GM13977 (cell line): ENCODE measurements at regions not wholly inside any gene's neighbourhood (a gene's known extent, or its start where the extent isn't known, plus 50 kb on each side); places are given as distances from the start of the nearest gene placed in this dataset.

ENCODE experiments used
- DNase-seq: peaks from one replicate; pipeline ENCODE4 v3.0.0; 2012; ENCODE audit warnings: low spot score
- in situ Hi-C: fragments of 300-500 bp; cut with MboI; formaldehyde crosslinking; loops from one replicate; pipeline ENCODE4 v1.12.0; 2022; ENCODE audit warnings: low sequenced_read_pairs, low pct_unique_long_range_greater_than_20kb, mixed read lengths, inconsistent platforms; ENCODE audit not compliant: unreplicated experiment
- TF ChIP-seq, protein P1 (sequence below): IDR thresholded peaks from 2 replicates; pipeline ENCODE4 v1.5.1; 2012; ENCODE audit warnings: mild to moderate bottlenecking, control low read depth; ENCODE audit not compliant: insufficient read depth; ENCODE audit errors: extremely low read depth, missing control alignments

DNA sequence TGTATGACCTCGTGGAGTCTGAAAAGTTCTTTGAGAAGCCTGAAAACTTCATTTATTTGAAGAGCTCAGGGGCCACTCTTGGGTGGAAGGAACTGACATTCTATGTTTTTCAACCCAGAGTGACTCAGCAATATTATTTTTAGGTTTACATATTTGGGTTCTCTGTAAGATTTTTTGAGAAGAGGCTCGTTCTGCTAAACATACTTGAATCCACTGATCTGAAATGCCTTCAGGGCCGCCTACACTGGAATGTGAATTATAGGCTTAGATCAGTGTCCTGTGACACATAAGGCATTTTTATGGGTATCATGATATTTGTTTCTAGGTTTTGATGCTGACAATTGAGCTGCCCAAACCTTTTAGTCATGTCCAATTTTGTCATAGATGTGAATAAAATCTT, 86.2 kb downstream of the PSAT1 start:
- no peak for DNase-seq
- TF ChIP-seq, protein P1, sequence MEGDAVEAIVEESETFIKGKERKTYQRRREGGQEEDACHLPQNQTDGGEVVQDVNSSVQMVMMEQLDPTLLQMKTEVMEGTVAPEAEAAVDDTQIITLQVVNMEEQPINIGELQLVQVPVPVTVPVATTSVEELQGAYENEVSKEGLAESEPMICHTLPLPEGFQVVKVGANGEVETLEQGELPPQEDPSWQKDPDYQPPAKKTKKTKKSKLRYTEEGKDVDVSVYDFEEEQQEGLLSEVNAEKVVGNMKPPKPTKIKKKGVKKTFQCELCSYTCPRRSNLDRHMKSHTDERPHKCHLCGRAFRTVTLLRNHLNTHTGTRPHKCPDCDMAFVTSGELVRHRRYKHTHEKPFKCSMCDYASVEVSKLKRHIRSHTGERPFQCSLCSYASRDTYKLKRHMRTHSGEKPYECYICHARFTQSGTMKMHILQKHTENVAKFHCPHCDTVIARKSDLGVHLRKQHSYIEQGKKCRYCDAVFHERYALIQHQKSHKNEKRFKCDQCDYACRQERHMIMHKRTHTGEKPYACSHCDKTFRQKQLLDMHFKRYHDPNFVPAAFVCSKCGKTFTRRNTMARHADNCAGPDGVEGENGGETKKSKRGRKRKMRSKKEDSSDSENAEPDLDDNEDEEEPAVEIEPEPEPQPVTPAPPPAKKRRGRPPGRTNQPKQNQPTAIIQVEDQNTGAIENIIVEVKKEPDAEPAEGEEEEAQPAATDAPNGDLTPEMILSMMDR: no peak
- in situ Hi-C loops: no loop called here

DNA sequence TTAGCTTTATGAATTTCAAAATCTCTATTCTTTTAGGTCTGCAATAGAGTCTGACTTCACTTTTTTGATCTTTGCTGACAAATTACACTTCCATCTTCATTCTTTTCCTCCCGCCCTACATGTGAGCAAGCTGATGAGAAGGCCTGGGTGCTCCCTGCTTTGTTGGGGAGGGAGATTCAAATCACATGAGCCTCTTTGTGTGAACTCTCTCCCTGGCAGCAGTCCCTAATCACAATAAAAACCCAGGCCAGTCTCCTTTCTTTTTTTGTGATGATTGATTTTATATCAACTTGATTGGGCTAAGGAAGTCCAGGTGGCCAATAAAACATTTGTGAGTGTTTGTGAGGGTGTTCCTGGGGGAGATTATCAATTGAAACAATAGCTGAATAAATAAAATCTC, 89.4 kb downstream of the PSAT1 start:
- TF ChIP-seq, protein P1: no peak
- in situ Hi-C loops: no loop called here
- no peak for DNase-seq

DNA sequence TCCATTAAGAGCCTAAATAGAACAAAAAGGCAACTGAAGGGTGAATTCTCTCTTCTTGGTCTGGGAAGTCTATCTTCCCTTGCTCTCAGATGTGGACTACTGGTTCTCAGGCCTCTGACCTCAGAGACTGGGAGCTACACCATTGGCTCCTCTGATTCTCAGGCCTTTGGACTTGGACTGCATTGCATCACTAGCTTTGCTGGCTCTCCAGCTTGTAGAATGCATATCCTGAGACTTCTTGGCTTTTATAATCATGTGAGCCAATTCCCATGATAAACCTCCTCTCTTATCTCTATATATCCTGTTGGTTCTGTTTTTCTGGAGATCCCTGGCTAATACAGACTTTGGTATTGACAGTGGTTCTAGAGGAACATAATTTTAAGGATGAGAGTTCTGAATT, 89.8 kb downstream of the PSAT1 start:
- TF ChIP-seq, protein P1: no peak
- DNase-seq: no peak
- in situ Hi-C loops: no loop called here

DNA sequence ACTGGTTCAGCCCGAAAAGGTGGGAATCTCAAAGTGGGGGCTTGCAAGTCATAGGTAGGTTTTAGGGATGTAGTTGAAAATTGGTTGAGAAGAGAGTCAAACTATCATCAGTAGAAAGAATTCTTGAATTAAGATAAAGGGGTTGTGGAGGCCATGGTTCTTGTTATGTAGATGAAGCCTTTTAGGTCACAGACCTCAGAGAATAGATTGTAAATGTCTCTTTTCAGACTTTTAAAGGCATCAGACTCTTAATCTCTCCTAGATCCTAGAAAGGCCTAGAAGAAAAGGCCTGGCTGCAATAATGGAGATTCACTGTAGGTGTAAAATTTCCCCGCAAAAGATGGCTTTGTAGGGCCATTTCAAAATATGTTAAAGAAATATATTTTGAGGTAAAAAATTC, 96.4 kb downstream of the PSAT1 start:
- TF ChIP-seq, protein P1: no peak
- DNase-seq: no peak
- in situ Hi-C loops: no loop called here

DNA sequence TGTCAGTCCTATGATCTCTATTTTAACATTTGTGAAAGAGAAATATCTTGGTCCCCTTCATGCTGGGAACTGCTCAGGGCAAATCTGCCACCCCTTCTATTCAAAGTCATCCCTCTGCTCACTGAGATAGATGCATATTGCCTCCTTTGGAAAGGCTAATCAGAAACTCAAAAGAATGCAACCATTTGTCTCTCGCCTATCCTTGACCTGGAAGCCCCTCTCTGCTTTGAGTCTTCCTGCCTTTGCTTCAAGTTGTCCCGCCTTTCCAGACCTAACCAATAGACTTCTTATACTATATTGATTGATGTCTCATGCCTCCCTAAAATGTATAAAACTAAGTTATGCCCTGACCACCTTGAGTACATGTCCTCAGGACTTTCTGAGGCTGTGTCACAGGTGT, 97.0 kb downstream of the PSAT1 start:
- in situ Hi-C loops: no loop called here
- no peak for DNase-seq
- TF ChIP-seq, protein P1: no peak

DNA sequence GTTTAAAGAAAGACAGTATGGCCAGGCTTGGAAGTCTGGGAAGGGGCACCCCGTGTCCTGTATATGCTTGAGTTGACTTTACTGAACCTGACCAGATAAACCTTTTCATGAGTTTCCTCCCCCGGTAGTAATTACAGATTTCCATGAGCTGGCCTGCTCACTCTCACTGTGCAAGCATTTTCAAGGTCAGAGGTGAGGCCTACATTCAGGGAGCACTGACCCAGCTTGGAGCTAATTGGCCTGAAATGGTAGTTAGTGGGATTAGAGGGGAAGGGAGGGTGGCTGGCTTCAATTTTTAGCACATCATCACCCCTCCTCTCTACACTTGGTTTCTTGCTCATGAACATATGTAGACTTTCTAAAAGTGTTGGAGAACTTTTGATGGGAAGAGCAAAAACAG, 99.2 kb downstream of the PSAT1 start:
- in situ Hi-C loops: no loop called here
- no peak for DNase-seq
- TF ChIP-seq, protein P1: no peak

DNA sequence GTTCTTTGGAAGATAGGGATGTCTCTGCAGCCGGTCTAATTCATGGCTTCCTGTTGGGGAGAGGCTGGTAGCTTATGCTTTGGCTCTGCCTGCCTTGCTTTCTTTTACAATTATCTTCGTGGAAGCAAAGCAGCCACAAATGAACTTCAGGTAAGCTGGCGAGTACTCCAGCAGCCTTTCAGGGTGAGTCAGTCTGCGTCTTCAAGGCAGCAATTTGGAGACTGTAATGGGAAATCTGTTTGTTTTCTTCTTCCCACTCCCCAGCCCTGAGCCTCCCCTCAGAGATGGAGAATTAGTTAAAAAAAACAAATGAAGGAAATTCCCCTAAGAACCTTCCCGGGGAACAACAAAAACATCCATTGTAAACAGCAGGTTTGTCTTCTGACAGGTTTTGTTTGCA, 100.1 kb downstream of the PSAT1 start:
- no peak for DNase-seq
- TF ChIP-seq, protein P1: no peak
- in situ Hi-C loops: no loop called here
